ENCODE measurements at regions not wholly inside any gene's neighbourhood (a gene's known extent, or its start where the extent isn't known, plus 50 kb on each side); places are given as distances from the start of the nearest gene placed in this dataset.
"Not testable (repeated sequence)": the region's sequence is repeated elsewhere in the genome, so short reads cannot be mapped to it uniquely, and the experiment has no call there.

DNA sequence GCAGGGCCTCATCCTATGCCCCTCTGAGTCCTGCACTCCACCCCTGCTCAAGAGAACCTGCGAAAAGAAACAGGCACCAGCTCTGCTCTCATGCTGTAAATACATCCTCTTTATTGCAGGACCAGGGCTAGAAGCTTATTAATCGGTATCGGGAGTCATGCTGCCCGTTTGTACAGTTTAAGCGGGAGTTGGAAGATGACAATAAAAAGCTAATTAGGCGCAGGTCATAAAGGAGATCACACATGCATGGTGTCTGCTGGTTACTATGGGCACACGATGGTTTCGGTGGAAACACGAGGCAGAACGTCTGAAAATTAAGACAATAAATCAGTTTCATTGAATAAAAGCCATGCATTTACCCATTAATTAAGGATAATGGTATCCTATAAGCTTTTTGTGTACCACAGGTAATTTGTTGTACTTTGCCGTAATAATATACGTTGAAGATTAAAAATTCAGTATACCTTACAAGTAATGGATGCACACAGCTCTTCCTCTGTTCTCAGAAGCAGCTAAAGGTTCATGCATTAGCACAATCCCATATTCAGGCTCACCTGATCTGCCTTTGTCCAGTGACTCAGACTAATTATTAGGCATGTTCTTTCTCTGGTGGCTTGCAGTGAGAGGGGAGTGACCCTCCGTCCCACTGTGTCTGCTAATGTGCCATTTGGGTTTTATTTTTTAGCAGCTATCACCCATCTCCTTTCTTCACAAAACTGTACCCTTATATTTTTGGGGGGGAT lies 406.0 kb downstream of the TSHZ3 start:
- no peak for DNase-seq (ENCODE audit: low spot score)

DNA sequence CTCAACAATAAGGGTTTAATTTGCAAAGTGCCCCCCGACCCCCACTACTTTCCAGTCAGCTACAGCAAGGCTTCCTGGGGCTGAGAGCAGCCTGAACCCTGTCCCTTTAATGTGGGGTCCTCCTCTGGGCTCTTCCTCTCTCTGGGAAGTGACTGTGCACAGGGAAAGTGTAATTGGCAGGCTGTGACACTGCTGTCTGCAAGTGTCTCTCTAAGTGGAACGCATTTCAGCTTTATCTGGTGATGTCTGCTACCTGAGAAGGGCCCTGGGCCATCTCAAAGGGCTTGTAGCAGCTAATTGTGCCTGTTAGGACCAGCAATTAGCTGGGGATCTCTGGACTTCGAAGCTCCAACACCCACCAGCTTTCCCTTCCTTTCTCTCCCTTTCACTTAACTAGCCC lies 406.6 kb downstream of the TSHZ3 start:
- no peak for DNase-seq (ENCODE audit: low spot score)

DNA sequence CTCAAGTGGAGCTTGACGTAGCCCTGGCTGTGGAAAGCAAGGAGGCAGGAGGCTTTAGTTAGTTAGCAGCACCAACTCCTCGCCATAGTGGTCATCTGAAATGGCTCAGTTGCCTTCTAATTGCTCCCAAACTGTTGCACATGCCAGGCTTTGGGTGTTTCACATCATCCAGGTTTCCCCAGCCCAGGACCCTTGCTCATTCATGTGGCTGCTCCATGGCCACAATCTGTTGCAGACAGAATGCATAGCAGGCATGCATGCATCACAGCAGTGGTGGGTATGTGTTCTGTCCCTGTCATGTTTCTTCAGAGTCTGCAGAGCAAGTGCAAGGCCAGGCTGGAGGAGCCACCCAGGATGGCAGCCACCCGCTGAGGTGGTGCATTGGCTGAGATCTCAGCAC lies 407.6 kb downstream of the TSHZ3 start:
- DNase-seq (ENCODE audit: low spot score): no peak

GRCh38 chr19:30936276-30936675 lies 413.0 kb downstream of the TSHZ3 start:
- no peak for DNase-seq (ENCODE audit: low spot score)

DNA sequence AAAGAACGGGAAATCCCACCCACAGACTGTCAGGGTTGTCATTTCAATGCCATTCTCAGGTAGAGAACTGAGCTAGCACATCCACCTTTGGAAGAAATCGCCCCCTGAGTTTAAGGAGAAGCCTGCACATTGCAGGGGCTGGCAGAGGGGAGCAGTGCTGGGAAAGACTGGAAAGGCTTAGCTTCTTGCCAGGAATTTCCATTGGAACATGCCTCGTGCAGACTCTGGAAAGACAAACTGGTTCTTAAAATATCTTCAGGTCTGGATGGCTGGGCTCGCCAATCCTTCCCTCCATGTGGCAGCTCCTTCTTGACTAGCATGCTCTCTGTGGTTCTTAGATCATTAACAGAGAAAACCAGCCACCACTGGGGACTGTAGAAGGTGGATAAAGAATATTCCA lies 414.1 kb downstream of the TSHZ3 start:
- no peak for DNase-seq (ENCODE audit: low spot score)

GRCh38 chr19:30933454-30933853 lies 415.8 kb downstream of the TSHZ3 start:
- not testable (repeated sequence) for DNase-seq (ENCODE audit: low spot score)

GRCh38 chr19:30932854-30933253 lies 416.4 kb downstream of the TSHZ3 start:
- no peak for DNase-seq (ENCODE audit: low spot score)

GRCh38 chr19:30930941-30931706 lies 418.1 kb downstream of the TSHZ3 start:
- DNase-seq (ENCODE audit: low spot score): no peak

GRCh38 chr19:30927705-30928104 lies 421.5 kb downstream of the TSHZ3 start:
- no peak for DNase-seq (ENCODE audit: low spot score)

GRCh38 chr19:30924670-30925069 lies 424.6 kb downstream of the TSHZ3 start:
- DNase-seq (ENCODE audit: low spot score): no peak

- DNase-seq (ENCODE audit: low spot score): no peak
Measured at GRCh38 chr19:30924069-30924636, 425.1 kb downstream of the TSHZ3 start.

DNA sequence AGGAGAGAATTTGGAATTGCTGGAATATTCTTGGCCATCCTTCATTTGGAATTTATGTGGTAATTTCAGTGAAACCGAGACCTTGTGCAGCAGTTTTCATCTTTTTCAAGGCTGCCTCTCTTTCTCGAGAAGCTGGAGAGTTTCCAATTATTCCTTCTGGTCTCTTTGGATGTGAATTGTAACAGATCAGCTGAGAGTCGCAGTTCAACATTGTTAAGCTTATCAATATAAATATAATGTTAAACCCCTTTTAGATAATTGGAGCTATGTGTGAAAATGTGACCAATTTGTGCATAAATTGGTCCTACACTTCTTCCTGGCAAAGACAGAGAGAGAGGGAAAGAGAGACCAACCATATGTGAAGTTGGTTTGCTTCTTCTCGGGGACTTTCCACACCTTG lies 425.6 kb downstream of the TSHZ3 start:
- DNase-seq (ENCODE audit: low spot score): no peak

DNA sequence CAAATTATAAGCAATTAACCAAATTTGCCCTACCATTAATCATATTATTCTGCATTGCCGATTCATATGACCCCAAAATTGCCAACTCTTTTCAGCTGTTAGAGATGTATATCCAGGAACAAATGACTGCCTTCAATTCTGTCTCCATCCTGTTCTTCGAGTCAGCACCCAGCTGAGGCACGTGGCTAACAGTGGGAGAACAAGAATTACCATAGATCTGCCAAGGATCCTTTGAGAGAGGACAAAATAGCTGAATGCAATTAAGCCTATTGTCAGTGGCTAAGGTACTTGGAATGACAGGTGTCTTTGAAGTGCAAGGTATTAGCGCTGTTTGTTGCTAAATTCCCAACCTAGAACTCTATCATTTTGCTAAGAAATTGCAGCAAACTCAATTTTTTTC lies 426.1 kb downstream of the TSHZ3 start:
- DNase-seq (ENCODE audit: low spot score): no peak

GRCh38 chr19:30920222-30920621 lies 429.0 kb downstream of the TSHZ3 start:
- DNase-seq (ENCODE audit: low spot score): no peak

DNA sequence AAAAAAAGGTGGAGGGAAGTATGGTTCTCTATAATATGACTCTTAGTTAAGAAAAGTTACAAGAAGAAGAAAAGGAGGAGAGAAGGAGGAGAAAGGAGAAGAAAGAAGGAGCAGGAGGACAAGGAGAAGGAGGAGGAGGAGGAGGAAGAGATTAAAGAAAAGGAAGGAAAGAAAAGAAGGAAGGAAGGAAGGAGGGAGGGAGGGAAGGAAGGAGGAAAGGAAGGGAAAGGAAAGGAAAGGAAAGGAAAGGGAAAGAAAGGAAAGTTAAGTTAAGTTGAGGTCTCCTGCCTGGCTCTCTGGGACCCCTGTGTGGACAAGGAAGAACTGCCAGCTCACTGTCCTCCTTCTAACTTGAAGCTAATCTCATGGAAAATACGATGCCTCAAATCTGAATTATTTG lies 429.5 kb downstream of the TSHZ3 start:
- DNase-seq (ENCODE audit: low spot score): no peak

DNA sequence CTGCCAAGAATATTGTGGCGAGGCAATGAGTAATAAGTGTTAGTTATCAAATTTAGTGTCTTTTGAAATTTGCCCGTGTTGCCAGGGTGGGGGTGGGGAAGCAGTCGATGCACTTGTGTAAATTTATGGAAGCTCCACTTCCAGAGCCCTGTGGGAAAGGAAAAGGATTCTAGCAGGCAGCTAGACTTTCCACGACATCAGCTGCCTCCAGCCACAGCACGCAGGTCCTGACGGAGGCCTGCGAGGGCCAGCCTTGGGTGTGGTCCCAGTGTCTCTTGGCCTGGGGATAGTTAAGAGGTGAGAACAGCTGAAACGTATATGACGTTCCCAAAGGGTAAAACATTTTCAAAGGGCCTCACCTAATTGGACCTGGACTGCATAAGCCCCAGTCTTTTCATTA lies 433.0 kb downstream of the TSHZ3 start:
- DNase-seq (ENCODE audit: low spot score): no peak

GRCh38 chr19:30911491-30911890 lies 437.7 kb downstream of the TSHZ3 start:
- no peak for DNase-seq (ENCODE audit: low spot score)

DNA sequence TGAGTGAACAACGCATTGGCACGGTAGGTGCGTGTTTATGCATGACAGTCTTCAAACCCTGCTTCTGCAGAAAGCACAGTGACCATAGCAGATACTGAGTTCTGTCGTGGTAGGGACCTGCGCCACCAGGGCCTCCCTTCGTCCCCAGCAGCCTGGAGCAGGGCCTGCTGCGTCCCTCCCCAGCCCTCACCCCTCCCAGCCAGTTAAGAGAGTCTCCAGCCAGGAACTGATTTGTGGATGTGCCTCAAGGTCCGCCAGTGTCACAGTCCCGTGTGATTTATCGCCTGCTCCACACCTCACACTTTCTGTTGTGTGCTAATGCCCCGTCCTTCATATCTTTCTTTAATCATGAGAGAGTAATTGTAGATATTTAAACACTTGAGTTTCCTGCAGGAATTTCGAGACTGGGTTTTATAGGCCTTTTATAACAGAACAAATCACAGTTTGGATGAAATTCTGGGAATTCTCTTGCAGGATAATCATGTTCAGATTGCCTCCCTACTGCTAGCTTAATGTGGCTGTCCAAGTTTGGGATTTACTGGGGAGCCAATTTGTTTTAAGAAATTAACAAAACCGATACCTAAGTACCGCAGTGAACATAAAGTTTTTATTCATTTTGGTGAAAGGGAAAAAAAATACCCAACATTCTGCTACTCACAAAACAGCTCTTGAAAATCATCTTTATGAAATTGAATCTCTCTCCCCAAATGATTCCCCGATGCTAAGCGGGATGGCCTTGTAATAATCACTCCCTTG lies 438.6 kb downstream of the TSHZ3 start:
- DNase-seq (ENCODE audit: low spot score): no peak

DNA sequence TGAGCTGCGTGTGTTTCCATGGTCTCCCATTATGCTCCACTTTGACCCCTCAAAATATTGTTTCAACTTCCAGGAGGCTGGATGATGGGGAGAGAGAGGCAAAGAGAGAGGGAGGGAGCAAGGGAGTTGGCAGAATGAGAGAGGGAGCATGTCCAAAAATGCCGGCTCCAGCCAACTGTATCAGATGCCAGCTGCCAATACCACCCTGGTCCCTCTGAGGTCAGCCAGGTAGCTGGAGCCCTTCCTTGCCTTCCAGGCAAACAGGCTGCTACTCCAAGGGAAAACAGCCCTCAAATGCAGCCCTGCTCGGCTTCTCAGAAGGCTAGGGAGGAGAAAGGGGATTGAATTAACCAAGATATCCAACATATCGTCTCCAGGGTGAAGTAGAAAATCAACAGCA lies 440.0 kb downstream of the TSHZ3 start:
- DNase-seq (ENCODE audit: low spot score): no peak

GRCh38 chr19:30908262-30908771 lies 440.9 kb downstream of the TSHZ3 start:
- no peak for DNase-seq (ENCODE audit: low spot score)

DNA sequence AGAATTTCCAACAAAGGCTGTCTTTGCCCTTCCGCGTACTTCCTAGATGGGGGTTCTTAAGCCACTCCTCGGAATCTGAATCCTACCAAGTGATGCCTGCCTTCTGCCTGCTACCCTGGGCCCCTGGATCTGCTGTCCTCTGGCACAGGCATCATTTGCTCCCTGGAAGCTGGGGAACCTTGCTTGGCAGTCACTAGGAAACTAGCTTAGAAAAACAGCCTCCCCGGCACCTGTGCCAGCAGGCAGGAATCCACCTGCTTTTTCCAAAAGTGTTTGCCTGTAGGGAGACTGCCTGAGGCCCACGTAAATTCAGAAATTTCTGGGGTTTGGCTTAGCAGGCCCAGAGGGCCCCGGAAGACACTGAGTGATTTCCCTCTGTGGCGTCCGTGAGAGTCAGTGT lies 442.4 kb downstream of the TSHZ3 start:
- DNase-seq (ENCODE audit: low spot score): no peak

DNA sequence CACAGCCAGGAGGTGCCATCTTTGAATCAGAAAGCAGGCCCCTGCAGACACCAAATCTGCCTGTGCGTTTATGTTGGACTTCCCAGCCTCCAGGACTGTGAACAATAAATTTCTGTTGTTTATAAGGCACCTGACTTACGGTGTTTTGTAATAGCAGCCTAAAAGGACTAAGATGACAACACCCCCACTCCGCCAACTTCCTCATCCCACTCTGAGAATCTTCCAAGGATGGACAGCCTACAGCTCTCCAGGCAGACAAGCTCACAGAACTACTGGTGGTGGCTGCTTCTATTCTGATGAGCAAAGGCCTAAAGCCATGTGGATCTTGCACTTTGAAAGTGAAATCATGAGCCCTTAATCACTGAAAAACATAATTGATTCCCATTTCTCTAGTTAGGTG lies 449.2 kb downstream of the TSHZ3 start:
- DNase-seq (ENCODE audit: low spot score): no peak
